Hepatocyte (in vitro differentiated cells): ENCODE measurements at regions not wholly inside any gene's neighbourhood (a gene's known extent, or its start where the extent isn't known, plus 50 kb on each side); places are given as distances from the start of the nearest gene placed in this dataset.

ENCODE experiments used
- DNase-seq: peaks from one replicate; pipeline ENCODE4 v3.0.0-alpha.2; 2016; ENCODE audit warnings: low spot score
- H2AFZ ChIP-seq: fragments of 200-600 bp; sonication (generic); 2 replicates; pipeline ENCODE4 v1.6.0; 2016; ENCODE audit warnings: antibody characterized with exemption, mild to moderate bottlenecking
- H3K27ac ChIP-seq: fragments of 200-600 bp; sonication (generic); 2 replicates; pipeline ENCODE4 v1.5.1; 2016; ENCODE audit warnings: mild to moderate bottlenecking
- H3K27me3 ChIP-seq: fragments of 200-600 bp; sonication (generic); 2 replicates; pipeline ENCODE4 v1.6.1; 2016
- H3K36me3 ChIP-seq: fragments of 200-600 bp; sonication (generic); replicated peaks from 2 replicates; pipeline ENCODE4 v1.5.1; 2016; ENCODE audit warnings: low read depth; ENCODE audit not compliant: insufficient read depth
- H3K4me1 ChIP-seq: fragments of 200-600 bp; sonication (generic); 2 replicates; pipeline ENCODE4 v1.5.1; 2016; ENCODE audit warnings: mild to moderate bottlenecking, moderate library complexity; ENCODE audit not compliant: insufficient read depth
- H3K4me2 ChIP-seq: fragments of 200-600 bp; sonication (generic); 2 replicates; pipeline ENCODE4 v1.6.0; 2016
- H3K4me3 ChIP-seq: fragments of 200-600 bp; sonication (generic); 2 replicates; pipeline ENCODE4 v1.5.1; 2016; ENCODE audit warnings: mild to moderate bottlenecking
- H3K79me2 ChIP-seq: fragments of 200-600 bp; sonication (generic); 2 replicates; pipeline ENCODE4 v1.6.0; 2017; ENCODE audit warnings: mild to moderate bottlenecking
- H3K9me2 ChIP-seq: fragments of 200-600 bp; sonication (generic); replicated peaks from 2 replicates; pipeline ENCODE4 v1.6.0; 2017; ENCODE audit warnings: mild to moderate bottlenecking; ENCODE audit not compliant: insufficient read depth
- H3K9me3 ChIP-seq: fragments of 200-600 bp; sonication (generic); 2 replicates; pipeline ENCODE4 v1.5.1; 2016; ENCODE audit warnings: low read depth, mild to moderate bottlenecking
- H4K20me1 ChIP-seq: fragments of 200-600 bp; sonication (generic); 2 replicates; pipeline ENCODE4 v1.6.0; 2016; ENCODE audit warnings: mild to moderate bottlenecking; ENCODE audit not compliant: insufficient read depth, poor library complexity, severe bottlenecking
- CTCF ChIP-seq: fragments of 200-600 bp; sonication (generic); IDR thresholded peaks from 2 replicates; pipeline ENCODE4 v1.5.1; 2016; ENCODE audit warnings: antibody characterized with exemption, mild to moderate bottlenecking; ENCODE audit not compliant: poor library complexity
- EZH2 ChIP-seq: fragments of 200-600 bp; sonication (generic); IDR thresholded peaks from 2 replicates; pipeline ENCODE4 v1.6.1; 2016; ENCODE audit warnings: antibody characterized with exemption, mild to moderate bottlenecking, borderline replicate concordance
- EZH2phosphoT487 ChIP-seq: fragments of 200-600 bp; sonication (generic); IDR thresholded peaks from one replicate; pipeline ENCODE4 v1.6.1; 2018; ENCODE audit warnings: antibody characterized with exemption, mild to moderate bottlenecking, low read depth, moderate library complexity; ENCODE audit not compliant: unreplicated experiment, severe bottlenecking
- WGBS: methylation state at CpG from one replicate; pipeline ENCODE4 v1.1.6; 2016; ENCODE audit warnings: low lambda C conversion rate; ENCODE audit errors: missing lambda C conversion rate; 5-methylcytosine and 5-hydroxymethylcytosine counted together

- Histone ChIP-seq H4K20me1 (no peaks in the 10 kb centered on the region), H3K4me1 (no peaks in the 10 kb centered on the region), H3K9me2 (no peaks in the 10 kb centered on the region), H3K4me3 (no peak overlapping the region), H3K9me3 (no peaks in the 10 kb centered on the region), H3K79me2 (no peaks in the 10 kb centered on the region), H3K36me3 (no peaks in the 10 kb centered on the region), H3K4me2 (no peak overlapping the region), H3K27me3 (no peaks in the 10 kb centered on the region), H3K27ac (no peak overlapping the region), H2AFZ (no peak overlapping the region)
- no peak for DNase-seq
- WGBS: 97% methylated on average over 5 of the region's 6 CpGs
- TF ChIP-seq CTCF: no peak
- no peak for TF ChIP-seq EZH2phosphoT487
- no peak for TF ChIP-seq EZH2
Measured at GRCh38 chr17:69820876-69821473, 254.1 kb upstream of the KCNJ16 start.

GRCh38 chr17:69822314-69822875 lies 252.6 kb upstream of the KCNJ16 start:
- no peaks in the 10 kb centered on the region for H3K27me3 ChIP-seq
- no peaks in the 10 kb centered on the region for H3K79me2 ChIP-seq
- no peak for TF ChIP-seq EZH2
- no peak for TF ChIP-seq CTCF
- TF ChIP-seq EZH2phosphoT487: no peak
- H3K27ac ChIP-seq: no peak overlapping the region
- no peak overlapping the region for H2AFZ ChIP-seq
- H3K4me3 ChIP-seq: no peak overlapping the region
- DNase-seq: no peak
- no peaks in the 10 kb centered on the region for H3K9me3 ChIP-seq
- 96% methylated on average over 8 of the region's 8 CpGs for WGBS
- H4K20me1 ChIP-seq: no peaks in the 10 kb centered on the region
- H3K9me2 ChIP-seq: no peaks in the 10 kb centered on the region
- H3K4me1 ChIP-seq: no peaks in the 10 kb centered on the region
- no peaks in the 10 kb centered on the region for H3K36me3 ChIP-seq
- no peak overlapping the region for H3K4me2 ChIP-seq

- no peaks in the 10 kb centered on the region for H3K79me2 ChIP-seq
- H3K4me1 ChIP-seq: no peaks in the 10 kb centered on the region
- no peaks in the 10 kb centered on the region for H3K27me3 ChIP-seq
- DNase-seq: no peak
- H3K27ac ChIP-seq: no peak overlapping the region
- H3K9me3 ChIP-seq: no peaks in the 10 kb centered on the region
- H2AFZ ChIP-seq: no peak overlapping the region
- H4K20me1 ChIP-seq: no peaks in the 10 kb centered on the region
- TF ChIP-seq EZH2 (no peak), CTCF (no peak), EZH2phosphoT487 (no peak)
- H3K9me2 ChIP-seq: no peaks in the 10 kb centered on the region
- H3K4me2 ChIP-seq: no peak overlapping the region
- WGBS: 85% methylated on average over 6 of the region's 6 CpGs
- H3K36me3 ChIP-seq: no peaks in the 10 kb centered on the region
- no peak overlapping the region for H3K4me3 ChIP-seq
Measured at GRCh38 chr17:69828087-69828486, 246.9 kb upstream of the KCNJ16 start.
